Iris pigment epithelial cell (primary cell): ENCODE measurements at regions not wholly inside any gene's neighbourhood (a gene's known extent, or its start where the extent isn't known, plus 50 kb on each side); places are given as distances from the start of the nearest gene placed in this dataset.
"Not testable (repeated sequence)": the region's sequence is repeated elsewhere in the genome, so short reads cannot be mapped to it uniquely, and the experiment has no call there.

Experiments used
- DNase-seq: peaks from one replicate; pipeline ENCODE4 v3.0.0-alpha.2; 2011; ENCODE audit warnings: low read depth

DNA sequence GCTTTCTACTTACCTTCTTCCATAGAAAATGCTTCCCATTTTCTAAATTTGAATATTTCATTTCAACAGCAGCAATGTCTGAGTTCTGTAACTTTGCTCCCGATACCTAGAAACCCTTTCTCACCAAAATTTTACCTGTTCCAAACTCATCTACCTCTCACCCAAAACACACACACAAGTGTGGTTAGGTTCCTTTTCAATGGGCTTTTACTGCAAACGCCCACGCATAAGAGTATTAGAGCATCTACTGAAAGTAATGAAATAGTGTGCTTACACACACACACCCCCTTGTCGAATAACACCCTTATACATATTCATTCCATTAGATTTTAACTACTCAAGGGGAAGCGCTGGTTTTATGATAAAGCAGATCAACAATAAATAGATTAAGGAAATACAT, 610.3 kb upstream of the AADAT start:
- DNase-seq = no peak

DNA sequence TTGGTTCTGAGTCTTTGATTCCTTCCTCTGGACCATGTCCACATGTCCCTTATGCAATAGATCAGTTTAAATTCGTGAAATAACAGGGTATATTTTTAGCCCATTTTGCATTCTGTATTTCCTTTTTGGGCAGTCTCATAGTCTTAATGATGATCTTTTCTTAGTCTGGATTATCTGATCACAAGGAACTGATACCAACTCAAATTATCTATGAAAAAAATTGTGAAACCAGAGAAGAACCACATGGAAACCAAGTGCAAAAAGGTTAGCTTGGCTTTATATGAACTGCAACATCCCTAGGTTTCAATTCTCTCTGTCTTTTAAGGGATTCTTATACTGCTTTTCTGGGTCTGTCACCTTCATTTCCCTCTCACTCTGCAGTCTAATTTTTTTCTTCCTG, 608.6 kb upstream of the AADAT start:
- DNase-seq = no peak

DNA sequence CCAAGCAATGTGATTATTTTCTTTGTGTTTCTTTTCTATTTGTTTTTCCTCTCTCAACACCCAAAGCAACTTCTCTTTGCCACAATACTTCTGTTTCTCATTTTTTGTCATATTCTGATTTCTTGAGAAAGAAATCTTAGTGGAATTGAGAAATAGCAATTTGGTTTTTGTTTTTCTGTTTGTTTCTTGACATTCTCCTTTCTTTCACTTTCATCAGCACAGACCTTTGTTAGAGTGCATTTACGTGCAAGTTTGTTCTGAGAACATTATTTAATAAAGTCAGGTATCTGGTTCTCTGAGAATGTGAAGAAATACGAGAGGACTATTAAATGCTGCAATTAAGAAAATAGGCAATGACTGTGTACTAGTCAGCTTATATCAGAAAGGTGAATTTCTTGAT, 608.1 kb upstream of the AADAT start:
- DNase-seq = no peak

DNA sequence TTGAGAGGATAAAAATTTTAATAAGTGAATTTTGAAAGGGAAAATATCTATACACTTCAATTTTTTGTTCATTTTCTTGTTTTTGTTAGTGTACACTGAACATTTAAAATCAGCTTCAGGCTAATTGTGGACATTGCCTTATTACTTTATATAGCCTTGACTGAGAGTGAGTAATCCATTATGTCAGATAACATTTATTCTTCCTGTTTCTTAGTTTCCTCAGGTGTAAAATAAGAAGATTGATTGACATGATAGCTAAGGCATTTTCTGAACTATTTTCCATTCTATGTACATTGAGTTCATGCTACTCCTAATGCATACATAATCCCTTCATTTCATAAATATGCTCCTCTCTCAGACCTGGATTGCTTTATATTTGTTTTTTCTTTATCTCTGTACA, 607.3 kb upstream of the AADAT start:
- no peak for DNase-seq

DNA sequence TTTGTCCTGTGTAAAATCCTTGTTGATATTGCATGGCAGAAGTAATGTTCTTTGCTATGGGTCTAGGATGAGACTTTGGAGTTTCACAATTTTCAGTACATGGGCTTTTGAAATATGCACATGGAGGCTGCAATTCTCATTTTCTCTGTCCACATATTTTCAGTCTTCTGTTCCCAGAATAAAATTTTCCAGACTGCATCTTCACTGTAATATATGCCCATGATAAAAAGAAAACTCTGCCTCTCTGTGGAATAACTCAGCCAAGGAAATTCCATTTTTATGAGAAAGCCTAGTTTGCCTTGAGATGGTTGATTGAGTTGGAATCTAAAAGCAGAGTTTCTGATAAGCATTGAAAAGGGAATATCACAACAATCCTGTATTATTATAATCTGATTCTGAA, 601.4 kb upstream of the AADAT start:
- no peak for DNase-seq

DNA sequence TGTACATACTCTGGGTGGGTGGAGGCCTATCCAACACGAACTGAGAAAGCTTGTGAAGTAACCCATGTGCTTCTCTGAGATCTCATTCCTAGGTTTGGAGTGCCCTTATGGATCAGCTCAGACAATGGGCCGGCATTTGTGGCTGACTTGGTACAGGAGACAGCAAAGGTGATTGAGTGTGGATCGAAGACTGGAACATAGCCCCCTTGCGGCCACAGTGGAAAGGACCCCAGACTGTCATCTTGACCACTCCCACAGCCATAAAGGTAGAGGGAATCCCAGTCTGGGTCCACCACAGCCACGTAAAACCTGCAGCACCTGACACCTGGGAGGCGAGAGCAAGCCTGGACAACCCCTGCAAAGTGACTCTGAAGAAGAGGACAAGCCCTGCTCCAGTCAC, 598.0 kb upstream of the AADAT start:
- DNase-seq = no peak

DNA sequence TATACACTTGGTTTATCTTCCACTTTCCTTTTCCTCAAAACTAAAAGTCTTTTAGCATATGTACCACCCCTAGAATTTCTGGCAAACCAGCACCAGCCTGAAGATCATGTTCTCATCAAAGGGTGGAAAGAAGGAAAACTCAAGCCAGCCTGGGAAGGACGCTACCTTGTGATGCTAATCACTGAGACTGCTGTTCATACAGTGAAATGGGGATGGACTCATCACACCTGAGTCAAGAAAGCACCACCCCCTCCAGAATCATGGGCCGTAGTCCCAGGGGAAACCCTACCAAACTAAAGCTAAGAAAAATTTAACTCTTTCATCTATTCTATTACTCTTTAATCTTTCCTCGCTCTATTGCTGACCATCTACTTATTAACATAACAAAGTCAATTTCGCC, 595.9 kb upstream of the AADAT start:
- not testable (repeated sequence) for DNase-seq

DNA sequence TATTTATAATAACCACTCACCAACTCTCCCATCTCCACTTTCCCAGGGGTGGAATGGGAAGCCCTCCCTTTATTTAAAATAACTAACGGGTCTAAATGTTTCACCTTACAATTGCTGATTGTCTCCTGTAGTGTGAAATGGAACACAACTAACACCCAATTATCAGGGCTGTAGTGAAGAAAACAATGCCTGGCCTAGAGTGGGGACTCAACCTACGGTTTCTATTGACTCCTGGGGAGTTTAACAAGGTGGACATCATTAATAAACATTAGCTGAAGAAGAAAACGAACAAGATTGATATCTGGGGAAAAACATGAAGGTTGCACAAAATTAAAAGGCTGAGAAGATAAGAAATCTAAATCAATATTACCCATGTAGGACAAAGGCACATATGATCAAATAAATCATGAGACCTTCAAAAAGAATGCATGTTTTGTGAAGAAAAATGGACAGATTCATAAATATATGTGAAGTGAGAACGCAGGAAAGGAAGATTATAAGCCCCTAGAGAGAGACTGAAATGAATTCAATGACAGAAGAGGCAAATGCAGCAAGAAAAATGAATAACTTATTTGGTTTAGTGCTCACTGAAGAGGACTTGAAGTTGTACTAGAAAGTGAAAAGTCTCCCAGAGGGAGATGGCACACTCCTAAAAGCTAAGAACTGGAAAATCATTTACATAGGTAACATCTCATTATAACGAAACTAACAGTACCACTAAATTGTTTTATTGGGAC, 593.0 kb upstream of the AADAT start:
- DNase-seq = no peak

DNA sequence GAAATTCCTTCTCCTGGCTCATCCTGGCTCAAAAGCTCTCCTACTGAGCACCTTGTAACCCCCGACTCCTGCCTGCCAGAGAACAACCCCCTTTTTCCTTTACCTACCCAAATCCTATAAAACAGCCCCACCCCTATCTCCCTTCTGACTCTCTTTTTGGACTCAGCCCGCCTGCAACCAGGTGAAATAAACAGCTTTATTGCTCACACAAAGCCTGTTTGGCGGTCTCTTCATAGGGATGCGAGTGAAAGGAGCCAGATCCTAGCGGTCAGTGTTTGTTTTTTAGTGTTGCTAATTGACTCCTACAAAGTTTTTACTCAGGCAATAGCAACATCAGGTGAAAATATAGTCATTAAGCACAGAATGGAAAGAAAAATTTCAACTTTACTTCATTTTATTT, 592.3 kb upstream of the AADAT start:
- DNase-seq = not testable (repeated sequence)

DNA sequence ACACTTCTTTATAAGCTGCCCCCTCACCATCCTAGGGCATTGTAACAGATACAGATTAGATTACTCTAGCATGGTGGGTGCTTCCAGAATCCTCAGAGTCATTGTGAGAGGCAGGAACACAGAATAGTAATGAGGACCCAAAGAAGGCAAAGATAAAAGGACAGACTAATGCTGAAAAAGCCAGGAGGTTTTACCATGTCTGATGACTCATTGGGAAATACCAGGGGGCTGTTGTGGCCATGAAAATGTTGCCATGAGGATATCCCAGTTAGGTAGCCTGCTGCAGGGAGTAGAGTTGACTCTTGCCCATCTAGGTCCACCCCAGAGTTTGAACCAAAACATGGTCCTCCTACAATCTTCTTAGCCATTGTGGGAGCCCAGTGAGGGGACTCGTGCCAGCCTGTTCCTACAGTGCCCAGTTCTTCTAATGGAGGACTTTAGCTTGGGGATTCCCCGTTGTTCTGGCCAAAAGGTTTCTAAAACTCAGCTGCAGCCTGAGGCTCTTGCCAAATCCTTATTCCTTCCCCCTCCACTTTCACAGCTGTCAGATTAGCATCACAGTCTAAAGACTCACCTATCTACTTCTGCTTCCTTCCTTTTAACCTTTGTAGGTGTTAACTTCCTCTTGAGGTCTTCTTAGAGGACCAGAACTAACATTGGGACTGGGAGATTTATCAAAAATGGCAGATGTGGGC, 586.0 kb upstream of the AADAT start:
- DNase-seq = peak; percentile 61

DNA sequence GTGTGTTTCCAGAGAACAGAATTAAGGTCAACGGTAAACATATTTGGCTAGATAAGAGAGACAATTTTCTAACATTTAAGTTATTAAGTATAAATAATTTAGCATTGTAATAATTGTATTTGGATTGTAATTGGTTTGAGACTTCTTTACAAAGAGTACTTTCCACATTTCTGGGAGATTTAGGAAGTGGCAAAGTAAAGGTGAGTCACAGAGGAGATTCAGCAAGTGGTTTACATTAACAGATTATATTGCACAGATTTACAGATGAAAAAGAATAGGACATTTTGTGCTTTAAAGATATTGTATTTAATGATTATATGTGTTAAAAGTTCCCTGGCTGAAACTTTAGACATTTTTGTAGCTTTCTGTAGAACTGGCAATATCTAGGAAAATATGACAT, 584.4 kb upstream of the AADAT start:
- peak; percentile 54 for DNase-seq

DNA sequence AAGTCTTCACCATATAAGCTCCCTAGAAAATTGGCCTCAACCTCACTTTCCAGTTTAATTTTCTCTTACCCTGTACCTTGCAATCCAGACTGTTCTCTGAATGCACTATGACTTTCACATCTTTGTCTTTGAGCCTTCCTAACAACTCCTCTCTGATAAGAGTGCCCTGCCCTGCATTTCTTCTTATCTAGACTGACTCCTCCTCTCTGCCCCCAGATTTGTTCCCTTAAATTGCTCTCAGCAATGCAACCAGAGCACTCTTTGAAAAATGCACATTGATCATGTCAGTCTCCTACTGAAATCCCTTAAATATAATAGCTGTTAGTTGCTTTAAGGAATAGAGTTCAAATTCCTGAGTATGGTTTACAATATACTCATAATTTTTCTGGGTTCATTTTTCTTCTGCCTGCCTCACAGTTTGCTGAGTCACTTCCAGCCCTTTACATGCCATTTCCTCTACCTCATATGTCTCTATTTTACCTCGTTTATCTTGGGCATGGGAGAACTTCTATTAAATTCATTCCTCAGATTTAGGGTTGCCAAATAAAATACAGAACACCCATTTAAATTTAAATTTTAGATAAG, 582.7 kb upstream of the AADAT start:
- peak; percentile 76 for DNase-seq

DNA sequence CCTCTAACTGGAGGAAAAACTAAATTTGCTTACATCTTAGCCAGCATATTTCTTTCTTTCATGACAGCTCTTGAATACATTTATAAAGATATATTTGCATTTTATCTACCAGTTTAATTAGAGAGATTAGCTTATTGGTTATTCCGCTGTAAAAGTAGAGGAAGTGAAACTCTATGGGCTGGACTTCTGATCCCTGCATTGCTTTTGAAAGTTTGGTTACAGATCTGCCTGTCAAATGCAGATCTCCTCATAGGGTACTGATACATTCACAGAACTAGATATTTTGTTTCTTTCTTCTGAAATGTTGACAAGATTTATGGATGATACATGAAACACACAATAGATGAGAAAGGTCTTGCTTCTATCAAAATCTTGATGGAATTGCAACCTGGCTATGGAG, 581.4 kb upstream of the AADAT start:
- no peak for DNase-seq

DNA sequence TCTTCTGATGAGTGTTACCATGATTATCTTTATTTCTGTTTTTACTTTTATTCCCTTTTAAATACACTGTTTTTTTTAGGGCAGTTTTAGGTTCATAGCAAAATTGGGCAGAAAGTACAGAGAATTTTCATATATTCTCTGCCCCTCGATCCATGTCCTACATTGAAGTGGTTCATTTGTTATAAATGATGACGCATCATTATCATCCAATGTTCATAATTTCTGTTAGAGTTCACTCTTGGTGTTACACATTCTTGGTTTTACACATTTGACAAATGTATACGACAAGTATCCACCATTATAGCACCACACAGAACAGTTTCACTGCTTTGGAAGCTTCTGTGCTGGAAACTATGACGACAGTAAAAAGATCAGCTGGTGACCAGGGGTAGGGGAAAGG, 578.1 kb upstream of the AADAT start:
- no peak for DNase-seq

DNA sequence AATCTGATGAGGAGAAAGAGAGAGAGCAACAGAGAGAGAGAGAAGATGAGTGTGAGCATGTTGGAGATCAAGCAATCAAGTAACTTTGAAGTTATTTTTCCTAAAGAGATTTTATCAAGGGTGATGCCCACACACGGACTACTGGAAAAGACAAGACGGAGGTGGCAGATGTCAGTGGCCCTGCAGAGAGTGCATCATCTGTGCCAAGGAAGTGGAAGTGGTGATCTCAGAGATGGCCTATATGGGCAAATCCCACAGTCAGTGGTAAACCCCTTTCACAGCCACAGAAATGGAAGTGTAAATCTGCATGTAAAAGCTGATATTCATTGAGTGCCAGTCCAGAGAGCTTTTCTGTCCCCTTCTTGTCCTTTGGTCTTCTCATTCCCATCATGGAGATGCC, 577.2 kb upstream of the AADAT start:
- DNase-seq = no peak

DNA sequence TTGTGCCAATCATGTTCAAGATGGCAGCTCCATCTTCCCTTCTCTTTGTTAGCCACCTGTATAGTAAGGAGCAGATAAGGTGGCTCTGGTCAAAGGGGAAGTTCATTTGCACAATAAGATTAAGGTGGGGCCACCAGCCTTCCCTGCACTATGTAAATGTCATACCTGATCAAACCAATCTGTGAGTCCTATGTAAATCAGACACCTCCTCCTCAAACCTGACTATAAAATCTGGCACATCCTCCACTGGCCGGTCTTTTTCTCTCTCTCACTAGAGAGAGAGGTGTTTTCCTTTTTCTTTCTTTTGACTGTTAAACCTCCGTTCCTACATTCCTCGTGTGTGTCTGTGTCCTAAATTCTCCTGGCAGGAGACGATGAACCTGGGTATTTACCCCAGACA, 572.5 kb upstream of the AADAT start:
- DNase-seq = no peak

DNA sequence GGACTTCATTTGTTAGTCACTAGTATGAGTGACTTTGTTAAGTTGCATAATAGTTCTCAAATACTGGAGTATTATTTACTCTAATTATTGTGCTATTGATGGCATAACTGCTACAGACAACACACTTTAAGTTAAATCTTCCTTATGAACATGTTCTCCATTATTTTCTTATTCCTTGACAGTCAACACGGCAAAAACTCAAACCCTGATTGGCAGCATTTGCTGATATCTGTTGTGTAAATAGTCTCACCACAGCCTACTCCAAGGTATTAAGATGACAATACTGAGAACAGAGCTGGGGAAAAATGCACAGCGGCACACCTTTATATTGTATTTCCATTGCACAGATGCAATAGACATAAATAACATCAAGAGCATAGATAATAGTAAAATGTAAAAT, 568.0 kb upstream of the AADAT start:
- no peak for DNase-seq

DNA sequence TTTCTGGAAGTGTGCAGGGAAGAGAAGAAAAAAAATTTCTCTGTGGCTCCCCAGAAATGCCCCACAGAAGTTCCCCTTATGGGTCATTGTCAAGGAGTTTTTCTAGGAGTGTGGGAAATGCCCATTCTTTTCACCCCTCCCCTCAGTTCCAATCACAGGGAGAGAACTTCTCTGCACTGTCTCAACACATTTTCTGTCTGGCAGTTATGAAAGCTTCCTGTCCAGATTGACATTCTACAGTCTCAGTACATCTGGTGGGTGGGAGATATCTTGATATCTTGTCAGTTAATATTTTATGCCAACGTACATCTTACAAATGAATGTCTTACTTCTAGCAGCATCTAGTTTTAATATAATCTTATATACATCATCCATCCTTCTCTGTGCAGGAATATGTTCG, 566.8 kb upstream of the AADAT start:
- no peak for DNase-seq

DNA sequence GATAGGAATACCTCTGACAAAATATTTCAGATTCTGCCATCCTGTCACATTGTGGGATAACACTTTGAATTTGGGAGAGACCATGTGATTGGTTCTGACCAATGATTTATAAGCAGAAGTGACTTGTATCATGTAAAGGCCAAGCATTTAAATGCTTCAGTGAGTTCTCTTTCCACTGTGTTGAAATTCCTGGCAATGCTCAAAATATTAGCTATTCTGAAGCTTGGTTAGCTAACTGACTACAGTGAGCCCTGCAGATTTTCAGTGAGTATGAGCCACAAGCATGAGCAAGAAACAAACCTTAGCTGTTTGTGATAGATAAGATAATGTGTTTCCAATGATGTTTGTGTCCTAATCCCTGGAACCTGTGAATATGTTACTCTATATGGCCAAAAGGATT, 562.8 kb upstream of the AADAT start:
- peak; percentile 32 for DNase-seq

DNA sequence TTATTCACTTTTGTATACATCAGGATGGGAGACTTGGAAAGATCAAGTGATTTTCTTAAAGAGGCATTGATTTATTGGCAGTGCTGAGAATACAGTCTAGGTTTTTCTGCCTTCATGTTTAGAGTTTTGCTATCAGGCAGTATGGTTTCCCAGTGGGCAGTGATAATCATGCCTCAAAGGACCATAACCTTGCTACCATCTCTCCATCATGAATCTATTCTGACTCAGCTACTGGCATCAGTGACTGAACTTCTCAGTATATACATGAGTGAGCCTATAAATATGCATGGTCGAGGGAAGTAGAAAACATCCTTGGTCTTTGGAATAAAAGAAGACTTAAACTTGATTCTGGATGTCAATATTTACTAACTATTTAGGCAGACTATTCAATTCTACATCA, 562.0 kb upstream of the AADAT start:
- peak; percentile 58 for DNase-seq

DNA sequence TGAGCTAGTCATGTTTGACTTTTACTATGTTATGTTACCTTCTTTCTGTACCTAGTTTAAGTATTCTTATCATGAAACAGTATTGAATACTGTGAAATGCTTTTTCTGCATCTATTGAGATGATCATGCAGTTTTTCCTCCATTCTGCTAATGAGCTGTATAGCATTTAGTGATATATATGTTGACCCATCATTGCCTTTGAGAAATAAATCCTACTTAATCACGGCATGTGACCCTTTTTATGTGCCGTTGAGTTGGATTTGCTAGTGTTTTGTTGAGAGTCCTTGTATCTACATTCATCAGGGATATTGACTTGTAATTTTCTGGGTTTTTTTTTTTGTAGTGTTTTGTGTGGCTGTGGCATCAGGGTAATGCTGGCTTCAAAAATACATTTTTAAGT, 537.7 kb upstream of the AADAT start:
- DNase-seq = no peak

DNA sequence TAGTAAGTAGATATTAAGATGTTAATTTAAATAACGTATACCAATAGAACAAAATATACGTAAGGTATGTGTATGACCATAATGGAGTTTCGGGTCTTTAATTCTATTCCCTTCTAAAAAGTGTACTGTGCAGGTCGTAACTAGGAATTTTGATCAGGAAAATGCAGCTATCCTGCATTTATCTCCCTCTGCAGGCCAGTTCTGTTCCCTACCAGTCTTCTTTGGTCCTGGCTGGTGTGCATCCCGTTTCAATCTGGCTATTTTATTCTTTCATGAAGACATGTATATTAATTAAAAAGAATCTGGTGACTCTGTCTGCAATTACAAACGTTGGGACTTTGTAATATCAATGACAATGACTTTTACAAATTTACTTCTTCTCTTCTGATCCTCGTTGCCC, 534.1 kb upstream of the AADAT start:
- DNase-seq = no peak

DNA sequence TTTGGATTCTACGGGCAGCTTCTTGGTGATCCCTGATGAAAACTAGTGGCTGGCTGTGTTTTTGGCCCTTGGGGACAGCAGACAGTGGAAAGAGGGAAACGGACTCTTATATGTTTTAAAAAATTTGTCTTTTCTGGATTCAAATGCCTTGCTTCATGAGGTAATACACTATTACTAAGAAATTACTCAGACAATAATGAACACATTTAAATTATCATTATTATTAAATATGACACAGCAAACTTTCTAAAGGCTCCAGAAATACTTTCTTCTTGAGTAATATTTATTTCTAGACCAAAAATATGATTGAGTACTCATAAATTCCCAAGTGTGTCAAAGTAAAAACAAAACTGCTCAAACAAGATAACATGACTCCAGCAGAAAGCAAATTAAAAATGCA, 520.7 kb upstream of the AADAT start:
- DNase-seq = no peak

DNA sequence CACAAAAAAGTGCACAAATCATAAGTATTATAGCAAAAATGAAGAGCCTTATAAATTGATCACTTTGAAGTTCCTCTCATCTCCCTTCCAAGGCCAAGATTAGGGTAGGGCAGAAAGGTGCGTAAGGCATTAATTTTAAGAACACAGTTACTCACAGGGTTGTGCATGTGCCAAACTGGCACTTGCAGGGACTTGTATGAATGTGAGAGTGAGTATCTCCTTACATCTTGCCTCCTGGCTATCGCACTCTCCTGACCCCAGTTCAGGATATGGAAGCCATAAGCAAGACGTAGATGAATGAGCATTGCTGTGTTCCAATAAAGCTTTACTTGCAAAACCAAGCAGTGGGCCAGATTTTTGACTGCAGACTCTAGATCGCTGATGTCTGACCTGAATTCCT, 510.1 kb upstream of the AADAT start:
- no peak for DNase-seq
